GM10266 (cell line): ENCODE measurements at regions not wholly inside any gene's neighbourhood (a gene's known extent, or its start where the extent isn't known, plus 50 kb on each side); places are given as distances from the start of the nearest gene placed in this dataset.

ENCODE experiments used
- DNase-seq: peaks from one replicate; pipeline ENCODE4 v3.0.0; 2012; ENCODE audit errors: extremely low spot score
- CTCF ChIP-seq: IDR thresholded peaks from 2 replicates; pipeline ENCODE4 v1.5.1; 2012; ENCODE audit warnings: mild to moderate bottlenecking, low read depth; ENCODE audit not compliant: control insufficient read depth, insufficient read depth; ENCODE audit errors: missing control alignments

GRCh38 chr15:66962522-66962921 lies 102.9 kb upstream of the SMAD3 start:
- no peak for TF ChIP-seq CTCF
- DNase-seq = no peak

DNA sequence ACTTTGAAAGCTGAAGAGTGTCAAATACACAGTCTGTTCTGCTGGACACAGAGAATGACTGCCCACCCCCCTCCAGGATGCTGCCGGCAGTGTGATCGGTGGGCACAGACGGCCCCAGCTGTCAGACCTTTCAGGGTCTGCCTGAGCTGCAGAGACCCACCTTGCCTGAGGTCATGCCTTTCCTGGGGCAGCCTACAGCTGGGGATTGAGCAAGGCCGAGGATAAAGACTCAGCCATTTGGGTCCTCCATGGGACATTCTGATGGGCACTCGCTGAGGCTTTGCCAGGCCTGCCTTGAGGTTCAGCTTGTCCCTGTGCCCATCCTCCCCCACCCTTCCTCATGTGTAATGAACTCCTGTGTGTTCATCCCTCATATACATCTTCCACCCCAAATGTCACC lies 102.3 kb upstream of the SMAD3 start:
- DNase-seq = no peak
- TF ChIP-seq CTCF = no peak

- DNase-seq = no peak
- no peak for TF ChIP-seq CTCF
These were observed 101.7 kb upstream of the SMAD3 start for GRCh38 chr15:66963710-66964109.

DNA sequence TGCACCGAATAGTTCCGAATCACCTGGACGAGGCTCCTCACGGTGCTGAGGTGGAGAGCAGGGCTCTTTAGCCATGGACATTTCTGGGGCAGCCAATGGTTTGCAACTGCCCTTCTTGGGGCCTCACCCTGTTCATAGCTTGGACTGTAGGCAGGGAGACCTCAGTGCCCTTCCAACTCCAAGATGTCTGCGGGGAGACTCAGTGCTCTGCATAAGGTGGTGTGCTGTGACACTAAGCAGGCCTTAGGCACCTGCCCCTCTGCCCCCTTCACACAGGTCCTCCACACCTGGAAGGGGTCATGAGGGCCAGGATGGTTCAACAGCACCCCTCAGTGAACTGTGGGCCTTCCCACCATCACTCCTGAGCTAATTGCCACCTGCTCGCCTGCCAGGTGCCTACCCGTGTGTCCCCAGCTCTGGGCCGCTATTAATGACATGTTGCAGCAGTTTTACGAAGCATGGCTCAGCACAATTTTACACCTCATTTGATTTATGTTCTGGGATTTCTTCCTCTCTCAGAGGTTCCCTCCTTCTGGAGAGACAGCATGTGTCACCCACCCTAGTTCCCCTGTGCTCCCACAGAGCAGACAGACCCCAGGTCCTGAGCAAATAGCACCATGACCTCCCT lies 101.2 kb upstream of the SMAD3 start:
- TF ChIP-seq CTCF = no peak
- no peak for DNase-seq

GRCh38 chr15:66964791-66965190 lies 100.6 kb upstream of the SMAD3 start:
- no peak for TF ChIP-seq CTCF
- DNase-seq = no peak

- no peak for TF ChIP-seq CTCF
These were observed 100.1 kb upstream of the SMAD3 start for GRCh38 chr15:66965201-66965900.

GRCh38 chr15:66966256-66966655 lies 99.1 kb upstream of the SMAD3 start:
- no peak for DNase-seq
- peak; percentile 18 for TF ChIP-seq CTCF

More at GRCh38 chr15:66965201-66965900, 100.1 kb upstream of the SMAD3 start:
- no peak for DNase-seq
